ENCODE measurements at regions not wholly inside any gene's neighbourhood (a gene's known extent, or its start where the extent isn't known, plus 50 kb on each side); places are given as distances from the start of the nearest gene placed in this dataset.

DNA sequence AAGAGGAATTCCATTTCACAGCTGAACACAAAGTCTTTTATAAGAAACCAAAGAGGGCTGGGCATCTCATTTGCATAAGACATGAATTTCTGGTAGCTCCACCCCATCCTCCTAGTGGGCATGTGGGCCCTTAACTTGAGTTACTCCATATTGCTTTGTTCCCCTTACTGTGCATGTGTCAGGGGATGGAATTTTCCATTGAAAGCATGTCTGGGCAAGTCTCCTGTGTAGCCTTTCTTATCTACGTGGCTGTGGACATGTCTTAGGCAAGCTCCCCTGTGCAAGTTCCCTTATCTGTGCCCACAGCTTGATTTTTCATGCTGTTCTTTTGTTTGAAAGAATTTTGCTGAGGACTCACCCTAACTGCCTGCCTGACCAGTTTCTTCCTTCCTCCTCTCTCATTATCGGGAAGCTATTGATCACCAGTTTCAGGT is 123.5 kb upstream of the JADE1 start (continued):
- no peak for TF ChIP-seq ZNF224 (CRISPR knock-in tag; IDR thresholded peaks at IDR 0.05)
- TF ChIP-seq, protein P1, sequence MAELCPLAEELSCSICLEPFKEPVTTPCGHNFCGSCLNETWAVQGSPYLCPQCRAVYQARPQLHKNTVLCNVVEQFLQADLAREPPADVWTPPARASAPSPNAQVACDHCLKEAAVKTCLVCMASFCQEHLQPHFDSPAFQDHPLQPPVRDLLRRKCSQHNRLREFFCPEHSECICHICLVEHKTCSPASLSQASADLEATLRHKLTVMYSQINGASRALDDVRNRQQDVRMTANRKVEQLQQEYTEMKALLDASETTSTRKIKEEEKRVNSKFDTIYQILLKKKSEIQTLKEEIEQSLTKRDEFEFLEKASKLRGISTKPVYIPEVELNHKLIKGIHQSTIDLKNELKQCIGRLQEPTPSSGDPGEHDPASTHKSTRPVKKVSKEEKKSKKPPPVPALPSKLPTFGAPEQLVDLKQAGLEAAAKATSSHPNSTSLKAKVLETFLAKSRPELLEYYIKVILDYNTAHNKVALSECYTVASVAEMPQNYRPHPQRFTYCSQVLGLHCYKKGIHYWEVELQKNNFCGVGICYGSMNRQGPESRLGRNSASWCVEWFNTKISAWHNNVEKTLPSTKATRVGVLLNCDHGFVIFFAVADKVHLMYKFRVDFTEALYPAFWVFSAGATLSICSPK (IDR thresholded peaks at IDR 0.05; ENCODE audit: borderline replicate concordance), result no peak
- no peak for TF ChIP-seq DNMT1 (IDR thresholded peaks at IDR 0.05)
- peak; percentile 12; the same call in 1 of the 2 replicates for TF ChIP-seq ZFX (CRISPR knock-in tag; IDR thresholded peaks at IDR 0.05)
- TF ChIP-seq TEAD2 (tag; IDR thresholded peaks at IDR 0.05), result 0 out of 2 replicates have a peak, but pooled peaks have one; percentile 36
- TF ChIP-seq POLR2AphosphoS5 (IDR thresholded peaks at IDR 0.05; ENCODE audit: control insufficient read depth, insufficient read depth, low read depth, low read length), result peak; percentile 66; the same call in 1 of the 2 replicates
- TF ChIP-seq ZNF431 (CRISPR knock-in tag; IDR thresholded peaks at IDR 0.05), result no peak
- TF ChIP-seq TCF7 (IDR thresholded peaks at IDR 0.05; ENCODE audit: borderline replicate concordance), result no peak
- no peak for TF ChIP-seq MXI1 (IDR thresholded peaks at IDR 0.05; ENCODE audit: low read depth, low read length)
- no peak for TF ChIP-seq TBP (optimal IDR thresholded peaks at IDR 0.05; ENCODE audit: low read depth, low read length)
- peak; percentile 62; the same call in 1 of the 2 replicates for TF ChIP-seq EHMT2 (IDR thresholded peaks at IDR 0.05)
- TF ChIP-seq ERF (CRISPR knock-in tag; IDR thresholded peaks at IDR 0.05), result no peak
- TF ChIP-seq CHD4 (IDR thresholded peaks at IDR 0.05; ENCODE audit: insufficient read depth, insufficient replicate concordance, low read depth, low read length, poor library complexity, severe bottlenecking), result no peak
- TF ChIP-seq RFX5 (IDR thresholded peaks at IDR 0.05; ENCODE audit: low read depth, low read length), result no peak
- TF ChIP-seq ZNF77 (CRISPR knock-in tag; IDR thresholded peaks at IDR 0.05), result no peak
- no peak for TF ChIP-seq NEUROD1 (IDR thresholded peaks at IDR 0.05; ENCODE audit: borderline replicate concordance, low read depth, low read length, partially characterized antibody)
- no peak for TF ChIP-seq FOXJ2 (tag; IDR thresholded peaks at IDR 0.05)
- TF ChIP-seq ZNF316 (IDR thresholded peaks at IDR 0.05), result no peak
- no peak for TF ChIP-seq KAT8 (IDR thresholded peaks at IDR 0.05; ENCODE audit: low read depth)
- no peak for TF ChIP-seq HDAC6 (IDR thresholded peaks at IDR 0.05; ENCODE audit: low read depth, low read length)
- no peak for TF ChIP-seq MEF2A (IDR thresholded peaks at IDR 0.05; ENCODE audit: control insufficient read depth, low read depth, low read length)
- TF ChIP-seq ZC3H11A (IDR thresholded peaks at IDR 0.05; ENCODE audit: low read depth, low read length), result no peak
- peak; percentile 74 for TF ChIP-seq CXXC5 (CRISPR knock-in tag; IDR thresholded peaks at IDR 0.05)
- TF ChIP-seq DPF2 (IDR thresholded peaks at IDR 0.05), result peak; percentile 84
- TF ChIP-seq SREBF2 (CRISPR knock-in tag; IDR thresholded peaks at IDR 0.05), result no peak
- no peak for TF ChIP-seq MAFK (IDR thresholded peaks at IDR 0.05; ENCODE audit: low read length)
- no peak for TF ChIP-seq U2AF1 (optimal IDR thresholded peaks at IDR 0.05; ENCODE audit: low read depth, low read length)
- no peak for TF ChIP-seq ZNF75A (CRISPR knock-in tag; IDR thresholded peaks at IDR 0.05)
- TF ChIP-seq, protein P2, sequence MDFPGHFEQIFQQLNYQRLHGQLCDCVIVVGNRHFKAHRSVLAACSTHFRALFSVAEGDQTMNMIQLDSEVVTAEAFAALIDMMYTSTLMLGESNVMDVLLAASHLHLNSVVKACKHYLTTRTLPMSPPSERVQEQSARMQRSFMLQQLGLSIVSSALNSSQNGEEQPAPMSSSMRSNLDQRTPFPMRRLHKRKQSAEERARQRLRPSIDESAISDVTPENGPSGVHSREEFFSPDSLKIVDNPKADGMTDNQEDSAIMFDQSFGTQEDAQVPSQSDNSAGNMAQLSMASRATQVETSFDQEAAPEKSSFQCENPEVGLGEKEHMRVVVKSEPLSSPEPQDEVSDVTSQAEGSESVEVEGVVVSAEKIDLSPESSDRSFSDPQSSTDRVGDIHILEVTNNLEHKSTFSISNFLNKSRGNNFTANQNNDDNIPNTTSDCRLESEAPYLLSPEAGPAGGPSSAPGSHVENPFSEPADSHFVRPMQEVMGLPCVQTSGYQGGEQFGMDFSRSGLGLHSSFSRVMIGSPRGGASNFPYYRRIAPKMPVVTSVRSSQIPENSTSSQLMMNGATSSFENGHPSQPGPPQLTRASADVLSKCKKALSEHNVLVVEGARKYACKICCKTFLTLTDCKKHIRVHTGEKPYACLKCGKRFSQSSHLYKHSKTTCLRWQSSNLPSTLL (IDR thresholded peaks at IDR 0.05), result no peak
- TF ChIP-seq ZSCAN29 (IDR thresholded peaks at IDR 0.05), result no peak
- peak; percentile 92 for TF ChIP-seq ZNF699 (CRISPR knock-in tag; IDR thresholded peaks at IDR 0.05; ENCODE audit: insufficient replicate concordance)
